ENCODE measurements at regions not wholly inside any gene's neighbourhood (a gene's known extent, or its start where the extent isn't known, plus 50 kb on each side); places are given as distances from the start of the nearest gene placed in this dataset.
"Not testable (repeated sequence)": the region's sequence is repeated elsewhere in the genome, so short reads cannot be mapped to it uniquely, and the experiment has no call there.

GRCh38 chr2:234701841-234702240, 205.0 kb upstream of the ARL4C start:
- no peak for DNase-seq (ENCODE audit: extremely low read depth in 1 of 2, low read depth in 1 of 2)

- DNase-seq (ENCODE audit: extremely low read depth in 1 of 2, low read depth in 1 of 2): no peak
These were observed 204.5 kb upstream of the ARL4C start for GRCh38 chr2:234701421-234701820.

- no peak for DNase-seq (ENCODE audit: extremely low read depth in 1 of 2, low read depth in 1 of 2)
These were observed 202.6 kb upstream of the ARL4C start for GRCh38 chr2:234699456-234699855.

- not testable (repeated sequence) for DNase-seq (ENCODE audit: extremely low read depth in 1 of 2, low read depth in 1 of 2)
These were observed 200.5 kb upstream of the ARL4C start for GRCh38 chr2:234697300-234697876.

DNA sequence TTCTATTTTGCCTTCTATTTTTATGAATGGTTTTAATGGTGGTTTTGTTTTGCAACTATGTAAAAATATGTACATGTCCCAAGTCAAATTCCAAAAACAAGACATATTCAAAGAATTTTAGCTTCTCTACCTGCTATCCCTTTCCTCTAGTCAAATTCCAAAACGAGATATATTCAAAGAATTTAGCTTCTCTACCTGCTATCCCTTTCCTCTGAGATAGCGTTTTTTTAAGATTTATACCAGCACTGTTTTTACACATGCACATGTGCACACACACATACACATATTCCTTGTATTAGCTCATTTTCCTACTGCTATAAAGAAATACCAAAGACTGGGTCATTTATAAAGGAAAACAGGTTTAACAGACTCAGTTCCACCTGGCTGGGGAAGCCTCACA, 199.1 kb upstream of the ARL4C start:
- DNase-seq (ENCODE audit: extremely low read depth in 1 of 2, low read depth in 1 of 2): no peak

DNA sequence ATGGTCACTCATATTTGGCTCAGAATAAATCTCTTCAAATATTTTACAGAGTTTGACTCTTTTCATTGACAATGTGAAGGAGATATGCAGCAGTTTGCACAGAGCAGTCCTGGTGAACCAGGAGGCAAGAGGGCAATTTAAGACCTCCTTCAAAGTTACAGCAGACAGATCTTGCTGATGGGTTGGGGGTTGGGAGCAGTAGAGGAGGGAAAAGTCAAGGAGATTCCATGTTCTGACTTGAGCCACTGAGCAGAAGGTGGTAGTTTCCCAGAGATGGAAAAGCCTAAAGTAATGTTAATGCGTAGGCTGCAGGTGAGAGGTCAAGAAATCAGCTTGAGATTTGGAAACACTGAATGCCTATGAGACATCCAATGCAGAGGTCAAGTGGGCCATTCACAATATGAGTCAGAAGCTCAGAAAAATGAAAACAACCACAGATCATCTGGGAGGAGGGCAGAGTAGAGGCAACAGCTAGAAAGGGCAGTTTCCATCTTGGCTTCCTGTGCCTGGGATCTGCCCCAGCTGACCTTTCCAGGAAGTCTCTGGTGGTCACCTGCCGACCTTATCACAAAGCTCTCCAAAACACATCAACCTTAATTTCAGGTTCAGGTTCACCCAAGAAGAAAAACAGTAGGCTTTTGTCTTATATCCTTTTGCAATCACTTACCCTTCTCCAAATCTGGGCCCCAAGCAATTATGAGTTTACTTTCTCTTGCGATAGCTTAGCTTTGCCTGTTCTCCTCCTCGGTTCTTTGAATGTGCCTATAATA, 197.5 kb upstream of the ARL4C start:
- DNase-seq (ENCODE audit: extremely low read depth in 1 of 2, low read depth in 1 of 2): no peak

- not testable (repeated sequence) for DNase-seq (ENCODE audit: extremely low read depth in 1 of 2, low read depth in 1 of 2)
These were observed 196.9 kb upstream of the ARL4C start for GRCh38 chr2:234693681-234694190.

DNA sequence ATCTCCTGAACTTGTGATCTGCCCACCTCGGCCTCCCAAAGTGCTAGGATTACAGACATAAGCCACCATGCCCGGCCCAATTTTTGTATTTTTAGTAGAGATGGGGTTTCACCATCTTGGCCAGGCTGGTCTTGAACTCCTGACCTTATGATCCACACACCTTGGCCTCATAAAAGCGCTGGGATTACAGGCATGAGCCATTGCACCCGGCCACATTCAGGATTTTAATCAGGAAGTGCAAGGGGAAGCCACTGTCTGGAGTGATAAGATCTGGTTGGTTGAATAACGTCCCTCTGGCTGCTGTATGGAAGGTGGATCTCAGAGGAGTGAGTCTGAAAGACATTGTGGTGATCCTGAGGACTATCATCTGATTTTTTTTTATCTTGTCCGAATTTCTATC, 196.3 kb upstream of the ARL4C start:
- DNase-seq (ENCODE audit: extremely low read depth in 1 of 2, low read depth in 1 of 2): not testable (repeated sequence)

DNA sequence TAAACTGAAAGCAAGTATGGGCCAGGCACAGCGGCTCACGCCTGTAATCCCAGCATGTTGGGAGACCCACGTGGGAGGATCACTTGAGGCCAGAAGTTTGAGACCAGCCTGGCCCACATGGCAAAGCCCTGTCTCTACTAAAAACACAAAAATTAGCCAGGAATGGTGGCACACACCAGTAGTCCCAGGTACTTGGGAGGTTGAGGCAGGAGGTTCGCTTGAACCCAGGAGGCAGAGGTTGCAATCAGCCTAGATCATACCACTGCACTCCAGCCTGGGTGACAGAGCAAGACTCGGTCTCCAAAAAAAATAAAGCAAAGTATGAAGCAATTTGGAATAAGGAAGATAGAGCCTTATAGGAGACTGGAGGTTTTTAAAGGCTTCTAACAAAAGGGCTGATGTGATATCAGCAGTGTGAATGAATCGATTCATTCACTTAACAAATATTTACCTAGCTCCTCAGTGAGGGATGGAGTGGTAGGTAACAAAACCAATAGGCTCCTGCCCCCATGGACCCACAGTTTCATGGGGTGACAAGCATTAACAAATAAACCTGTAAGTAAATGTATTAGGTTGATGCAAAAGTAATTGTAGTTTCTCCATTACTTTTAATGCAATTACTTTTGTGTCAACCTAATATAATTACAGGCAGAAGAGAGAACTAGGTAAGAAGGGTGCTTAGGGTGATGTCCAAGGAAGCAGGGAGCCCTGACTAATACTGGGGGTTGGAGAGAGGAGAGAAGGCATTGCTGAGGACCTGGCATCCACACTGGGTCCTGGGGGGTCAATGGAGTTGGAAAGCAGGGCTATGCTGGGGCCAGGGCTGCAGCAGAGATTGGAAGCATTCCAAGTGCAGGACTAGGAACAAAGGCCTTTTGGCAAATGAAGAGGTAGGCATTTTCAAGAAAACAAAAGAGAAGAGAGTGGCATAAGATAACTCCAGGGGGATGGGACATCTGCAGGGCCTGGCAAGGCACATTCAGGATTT, 195.4 kb upstream of the ARL4C start:
- DNase-seq (ENCODE audit: extremely low read depth in 1 of 2, low read depth in 1 of 2): no peak

DNA sequence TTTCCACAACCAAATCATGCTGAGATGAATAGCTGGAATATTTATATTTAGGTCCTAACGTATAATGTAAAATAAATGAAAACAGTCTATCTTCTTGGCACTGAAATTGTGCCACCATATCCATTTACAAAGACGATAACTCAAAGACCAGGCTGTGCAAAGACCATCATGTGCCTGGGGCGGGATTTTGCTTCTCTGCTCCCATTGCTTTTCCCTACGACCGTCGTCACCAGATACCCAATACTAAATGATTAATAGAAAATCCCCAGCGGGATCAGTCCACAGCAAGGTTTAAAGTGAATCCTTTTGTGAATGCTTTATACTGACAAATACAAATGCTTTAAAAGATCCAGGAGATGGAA, 194.3 kb upstream of the ARL4C start:
- no peak for DNase-seq (ENCODE audit: extremely low read depth in 1 of 2, low read depth in 1 of 2)

GRCh38 chr2:234690569-234691213, 193.8 kb upstream of the ARL4C start:
- no peak for DNase-seq (ENCODE audit: extremely low read depth in 1 of 2, low read depth in 1 of 2)

GRCh38 chr2:234689911-234690379, 193.1 kb upstream of the ARL4C start:
- DNase-seq (ENCODE audit: extremely low read depth in 1 of 2, low read depth in 1 of 2): no peak

DNA sequence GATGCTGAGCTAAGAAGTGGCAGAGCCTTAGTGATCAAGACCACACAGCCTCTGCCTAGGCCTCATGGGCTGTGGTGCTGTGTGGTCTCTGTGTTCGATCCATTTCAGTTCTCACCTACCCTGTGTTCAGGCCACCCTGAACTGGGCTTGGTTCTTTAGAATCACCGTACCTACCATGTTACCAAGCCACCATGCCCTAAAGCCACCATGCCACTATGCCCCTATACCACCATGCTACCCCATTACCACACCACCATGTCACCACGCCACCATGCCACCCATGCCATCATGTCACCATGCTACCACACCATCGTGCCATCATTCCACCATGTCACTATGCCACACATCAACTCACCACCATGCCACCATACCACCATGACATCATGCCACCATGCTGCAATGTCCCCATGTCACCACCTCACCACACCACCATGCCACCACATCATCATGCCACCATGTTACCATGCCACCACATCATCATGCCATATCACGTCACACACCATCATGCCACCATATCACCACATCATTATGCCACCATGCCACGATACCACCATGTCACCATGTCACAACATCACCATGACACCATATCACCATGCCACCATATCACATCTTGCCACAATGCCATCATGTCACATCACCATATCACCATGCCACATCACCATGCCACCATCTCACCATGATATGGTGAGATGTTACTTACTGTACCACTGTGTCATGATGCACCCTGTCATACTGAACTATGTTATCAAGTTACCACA, 191.0 kb upstream of the ARL4C start:
- DNase-seq (ENCODE audit: extremely low read depth in 1 of 2, low read depth in 1 of 2): no peak

DNA sequence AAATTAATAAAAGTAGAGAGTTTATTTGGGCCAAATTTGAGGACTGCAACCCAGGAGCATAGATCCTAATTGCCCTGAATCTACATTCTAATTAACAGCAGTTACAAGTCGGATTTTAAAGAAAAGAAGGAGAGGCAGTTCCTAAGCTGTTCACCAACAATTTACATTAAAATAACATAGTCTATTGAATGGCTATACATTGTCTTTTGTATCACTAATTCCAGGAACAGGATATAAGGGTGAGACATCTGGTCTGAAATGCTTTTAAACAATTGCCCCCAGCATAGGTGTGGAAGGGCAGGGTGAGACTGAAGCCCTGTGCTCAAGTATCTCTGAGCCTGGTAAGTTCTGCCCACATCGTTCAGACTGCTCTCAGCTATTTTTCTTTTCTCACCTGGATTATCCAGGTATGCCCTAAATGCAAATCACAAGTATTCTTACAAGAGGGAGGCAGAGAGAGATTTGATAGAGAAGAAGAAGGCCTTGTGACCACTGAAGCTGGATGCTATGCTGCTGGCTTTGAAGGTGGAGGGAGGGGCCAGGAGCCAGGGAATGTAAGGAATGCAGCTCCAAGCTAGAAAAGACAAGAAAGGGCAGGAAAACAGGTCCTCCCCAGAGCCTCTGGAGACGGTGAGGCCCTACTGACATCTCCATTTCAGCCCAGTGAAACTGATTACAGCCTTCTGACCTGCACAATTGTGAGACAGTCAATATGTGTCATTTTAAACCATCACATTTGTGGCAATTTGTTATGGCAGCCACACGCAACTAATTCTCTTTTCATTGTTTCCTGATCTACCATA, 189.4 kb upstream of the ARL4C start:
- no peak for DNase-seq (ENCODE audit: extremely low read depth in 1 of 2, low read depth in 1 of 2)

DNA sequence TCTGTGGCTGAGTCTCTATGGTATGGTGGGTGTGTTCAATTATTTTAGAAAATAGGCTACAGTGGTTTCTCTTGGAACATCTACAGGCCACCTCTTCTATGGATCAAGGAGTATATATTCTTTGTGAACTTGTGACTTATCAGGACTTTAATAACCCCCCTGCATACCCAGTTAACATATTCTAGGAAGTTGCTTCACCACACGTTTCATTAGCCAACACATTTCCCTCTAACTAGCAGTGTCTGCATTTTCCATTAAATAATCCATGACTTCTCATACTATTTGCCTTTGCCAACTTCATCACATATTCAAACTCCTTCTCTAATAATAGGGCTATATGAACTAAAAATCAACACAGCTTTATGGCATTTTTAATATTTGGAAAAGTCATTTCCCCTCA, 187.6 kb upstream of the ARL4C start:
- DNase-seq (ENCODE audit: extremely low read depth in 1 of 2, low read depth in 1 of 2): no peak

DNA sequence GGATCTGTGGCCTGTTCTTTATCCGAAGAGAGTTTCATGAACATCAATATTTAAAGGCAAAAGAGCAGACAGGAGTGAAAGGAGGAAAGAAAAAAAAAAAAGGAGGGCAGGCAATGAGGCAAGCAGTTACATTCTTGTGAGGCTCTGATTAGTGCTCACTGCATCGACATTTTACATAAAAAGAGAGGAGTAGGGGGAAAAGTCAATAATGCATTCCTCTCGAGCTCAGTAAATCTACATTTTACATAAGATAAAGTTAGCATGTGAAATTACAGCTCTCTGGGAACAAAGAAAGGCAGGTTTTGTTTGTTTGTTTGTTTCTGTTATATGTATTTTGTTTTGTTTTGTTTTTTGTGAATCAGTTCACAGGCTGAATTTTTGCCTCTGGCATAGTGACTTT, 187.1 kb upstream of the ARL4C start:
- no peak for DNase-seq (ENCODE audit: extremely low read depth in 1 of 2, low read depth in 1 of 2)

DNA sequence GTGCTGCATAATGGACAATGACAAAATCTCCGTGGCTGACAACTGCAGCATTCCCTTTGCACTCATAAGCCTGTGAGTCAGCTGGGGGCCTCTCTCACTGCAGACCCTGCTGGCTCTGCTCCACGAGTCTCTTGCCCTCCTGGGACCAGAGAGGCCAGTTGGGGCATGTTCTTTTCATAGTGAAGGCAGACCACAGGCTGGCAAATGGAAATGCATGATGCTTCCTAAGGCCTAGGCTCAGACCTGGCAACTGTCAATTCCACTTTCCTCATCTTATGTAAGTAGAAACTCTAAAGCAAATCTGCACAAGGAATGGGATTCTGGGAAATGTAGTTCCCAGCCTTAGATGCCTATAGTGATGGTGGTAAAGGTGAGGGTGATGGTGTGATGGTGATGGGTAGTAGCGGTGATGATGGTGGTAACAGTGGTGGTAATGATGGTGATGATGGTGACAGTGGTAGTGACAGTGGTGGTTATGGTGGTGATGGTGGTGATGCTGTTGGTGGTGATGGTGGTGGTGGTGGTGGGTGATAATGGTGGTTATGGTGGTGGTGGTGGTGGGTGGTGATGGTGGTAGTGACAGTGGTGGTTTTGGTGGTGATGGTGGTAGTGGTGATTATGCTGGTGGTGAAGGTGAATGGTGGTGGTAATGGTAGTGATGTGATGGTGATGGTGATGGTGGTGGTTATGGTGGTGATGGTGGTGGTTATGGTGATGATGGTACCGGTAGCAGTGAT, 185.8 kb upstream of the ARL4C start:
- no peak for DNase-seq (ENCODE audit: extremely low read depth in 1 of 2, low read depth in 1 of 2)

All from stimulated activated CD8-positive, alpha-beta memory T cell treated with anti-CD3 and anti-CD28 coated beads, Interleukin-7, amount 100 ng/mL, for 48 hours (primary cell).